ENCODE measurements at regions not wholly inside any gene's neighbourhood (a gene's known extent, or its start where the extent isn't known, plus 50 kb on each side); places are given as distances from the start of the nearest gene placed in this dataset.
A peak's percentile ranks its signal among the peaks of the same experiment; 100 is the strongest.

GRCh38 chr6:155954149-155954548, 498.5 kb upstream of the NOX3 start:
- no peak overlapping the region for H3K4me3 ChIP-seq (ENCODE audit: low read depth, low read length)
- TF ChIP-seq CTCF (IDR thresholded peaks at IDR 0.05; ENCODE audit: insufficient read depth, low read length, severe bottlenecking): no peak
- no peaks in the 10 kb centered on the region for H3K27me3 ChIP-seq (ENCODE audit: control insufficient read depth, insufficient read depth, low read length)
- no peak for DNase-seq (ENCODE audit: low read depth)
- FAIRE-seq: no peak
- no peaks in the 10 kb centered on the region for H3K36me3 ChIP-seq (ENCODE audit: control insufficient read depth, insufficient read depth, low read length)

GRCh38 chr6:155949256-155949655, 493.6 kb upstream of the NOX3 start:
- no peaks in the 10 kb centered on the region for H3K27me3 ChIP-seq (ENCODE audit: control insufficient read depth, insufficient read depth, low read length)
- DNase-seq (ENCODE audit: low read depth): no peak
- no peaks in the 10 kb centered on the region for H3K36me3 ChIP-seq (ENCODE audit: control insufficient read depth, insufficient read depth, low read length)
- no peak for TF ChIP-seq CTCF (IDR thresholded peaks at IDR 0.05; ENCODE audit: insufficient read depth, low read length, severe bottlenecking)
- H3K4me3 ChIP-seq (ENCODE audit: low read depth, low read length): no peak overlapping the region
- no peak for FAIRE-seq

GRCh38 chr6:155946860-155947259, 491.2 kb upstream of the NOX3 start:
- FAIRE-seq: no peak

GRCh38 chr6:155943635-155944034, 488.0 kb upstream of the NOX3 start:
- FAIRE-seq (no peak), DNase-seq (ENCODE audit: low read depth) (peak; percentile 15)
- Histone ChIP-seq H3K27me3 (ENCODE audit: control insufficient read depth, insufficient read depth, low read length) (no peaks in the 10 kb centered on the region), H3K4me3 (ENCODE audit: low read depth, low read length) (no peak overlapping the region), H3K36me3 (ENCODE audit: control insufficient read depth, insufficient read depth, low read length) (no peaks in the 10 kb centered on the region)
- no peak for TF ChIP-seq CTCF (IDR thresholded peaks at IDR 0.05; ENCODE audit: insufficient read depth, low read length, severe bottlenecking)

More at GRCh38 chr6:155946860-155947259, 491.2 kb upstream of the NOX3 start:
- H3K4me3 ChIP-seq (ENCODE audit: low read depth, low read length): no peak overlapping the region
- TF ChIP-seq CTCF (IDR thresholded peaks at IDR 0.05; ENCODE audit: insufficient read depth, low read length, severe bottlenecking): no peak
- H3K27me3 ChIP-seq (ENCODE audit: control insufficient read depth, insufficient read depth, low read length): no peaks in the 10 kb centered on the region
- no peaks in the 10 kb centered on the region for H3K36me3 ChIP-seq (ENCODE audit: control insufficient read depth, insufficient read depth, low read length)
- DNase-seq (ENCODE audit: low read depth): no peak

- Histone ChIP-seq H3K4me3 (ENCODE audit: low read depth, low read length) (no peak overlapping the region), H3K27me3 (ENCODE audit: control insufficient read depth, insufficient read depth, low read length) (no peaks in the 10 kb centered on the region), H3K36me3 (ENCODE audit: control insufficient read depth, insufficient read depth, low read length) (no peaks in the 10 kb centered on the region)
- DNase-seq (ENCODE audit: low read depth) (no peak), FAIRE-seq (no peak)
- no peak for TF ChIP-seq CTCF (IDR thresholded peaks at IDR 0.05; ENCODE audit: insufficient read depth, low read length, severe bottlenecking)
Measured at GRCh38 chr6:155939253-155939652, 483.6 kb upstream of the NOX3 start.

GRCh38 chr6:155936551-155936950, 480.9 kb upstream of the NOX3 start:
- FAIRE-seq: no peak
- Histone ChIP-seq H3K27me3 (ENCODE audit: control insufficient read depth, insufficient read depth, low read length) (no peaks in the 10 kb centered on the region), H3K4me3 (ENCODE audit: low read depth, low read length) (no peak overlapping the region), H3K36me3 (ENCODE audit: control insufficient read depth, insufficient read depth, low read length) (no peaks in the 10 kb centered on the region)
- DNase-seq (ENCODE audit: low read depth): no peak
- TF ChIP-seq CTCF (IDR thresholded peaks at IDR 0.05; ENCODE audit: insufficient read depth, low read length, severe bottlenecking): no peak
